Limb (tissue), 2 donors: ENCODE measurements at regions not wholly inside any gene's neighbourhood (a gene's known extent, or its start where the extent isn't known, plus 50 kb on each side); places are given as distances from the start of the nearest gene placed in this dataset.
A peak's percentile ranks its signal among the peaks of the same experiment; 100 is the strongest.
"Not testable (repeated sequence)": the region's sequence is repeated elsewhere in the genome, so short reads cannot be mapped to it uniquely, and the experiment has no call there.

Experiments used
- DNase-seq, 2 donors: peaks; one replicate each; pipeline ENCODE4 v3.0.0-alpha.2; 2016; ENCODE audit errors: extremely low spot score in 2 of 2

DNA sequence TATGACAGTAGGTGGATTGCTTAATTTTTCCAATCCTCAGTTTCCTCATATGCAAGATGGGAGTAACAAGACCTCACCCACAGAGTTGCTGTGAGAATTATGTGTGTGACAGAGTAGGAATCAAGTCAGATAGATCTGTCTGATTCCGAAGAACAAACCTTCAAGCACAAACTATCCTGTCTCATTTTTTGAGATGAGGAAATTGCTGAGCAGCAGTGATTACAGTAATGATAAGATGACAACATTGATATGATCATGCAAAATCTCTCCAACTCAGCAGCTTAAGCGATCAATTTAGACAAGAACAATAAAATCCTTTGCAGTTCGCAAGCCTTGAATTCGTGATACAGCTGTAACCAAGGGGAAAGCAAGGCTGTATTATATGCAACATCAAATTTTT is 474.1 kb downstream of the OMA1 start:
- no peak for DNase-seq

GRCh38 chr1:58067082-58067481 is 479.4 kb downstream of the OMA1 start:
- DNase-seq = no peak

- no peak for DNase-seq
Observed at GRCh38 chr1:58065520-58065919, 481.0 kb downstream of the OMA1 start.

- no peak for DNase-seq
Observed at GRCh38 chr1:58064166-58064565, 482.4 kb downstream of the OMA1 start.

DNA sequence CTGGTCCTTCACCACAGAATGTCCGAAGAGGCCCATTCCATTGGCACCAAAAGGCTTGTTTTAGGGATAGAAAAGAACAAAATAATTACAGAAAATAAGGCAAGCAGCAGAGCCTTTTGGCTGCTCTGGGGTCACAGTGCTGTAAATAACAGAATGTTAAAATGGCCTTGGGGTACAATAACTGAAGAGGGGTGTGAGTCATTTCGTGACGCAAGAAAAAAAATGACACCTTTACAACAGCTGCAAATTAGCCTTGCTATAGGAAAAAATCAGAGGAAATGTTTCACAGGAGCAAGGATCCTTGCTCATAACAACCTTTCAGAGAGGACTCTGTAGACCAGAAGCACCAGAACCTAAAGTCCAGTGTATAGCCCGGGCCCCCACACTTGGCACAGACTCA is 483.4 kb downstream of the OMA1 start:
- no peak for DNase-seq

- DNase-seq = no peak
Observed at GRCh38 chr1:58062635-58063034, 483.9 kb downstream of the OMA1 start.

DNA sequence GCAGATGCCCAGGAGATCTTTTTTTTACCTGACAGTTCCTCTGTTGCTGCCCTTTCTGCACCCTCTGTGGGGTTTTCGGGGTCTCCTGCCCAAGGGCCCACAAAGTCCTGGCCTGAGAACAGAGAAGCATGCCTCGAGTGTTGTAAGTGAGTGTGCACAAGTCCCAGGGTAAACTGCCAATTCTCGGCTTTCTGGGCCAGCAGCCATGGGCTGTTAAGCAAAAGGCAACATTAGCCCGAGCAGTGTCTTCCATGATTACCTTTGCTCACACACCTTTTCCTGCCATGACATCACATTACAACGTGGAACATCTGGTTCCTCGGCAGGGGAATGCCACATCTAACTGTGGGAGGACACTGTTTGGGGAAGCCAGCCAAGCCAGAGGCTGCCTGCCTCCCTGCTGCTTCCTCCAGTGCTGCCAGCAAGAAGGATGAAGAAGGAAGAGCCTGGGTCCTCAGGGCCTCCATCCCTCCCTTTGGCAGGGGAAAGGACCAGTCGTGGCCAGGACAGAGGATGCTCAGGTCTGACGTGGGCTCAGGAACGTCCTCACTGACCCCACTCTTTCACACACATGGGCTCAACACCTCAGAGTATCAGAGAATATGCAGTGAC is 485.9 kb downstream of the OMA1 start:
- no peak for DNase-seq

DNA sequence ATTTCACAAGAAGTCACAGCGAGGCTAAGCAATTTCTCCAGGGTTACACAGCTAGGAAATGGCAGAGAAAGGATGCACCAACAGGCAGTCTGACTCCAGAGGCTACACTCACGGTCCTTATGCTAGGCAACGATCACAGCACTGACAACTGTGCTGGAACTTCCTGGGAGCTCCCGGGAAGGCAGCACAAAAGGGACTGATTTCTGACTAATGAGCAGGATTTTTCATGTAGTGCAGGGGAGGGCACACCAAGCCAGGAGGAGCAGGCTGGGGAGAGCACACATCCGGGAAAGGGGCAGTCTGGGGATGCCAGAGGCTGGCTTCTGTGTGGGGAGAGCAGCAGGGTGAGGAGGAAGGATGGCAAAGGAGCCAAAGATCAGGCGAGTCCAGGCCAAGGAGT is 486.7 kb downstream of the OMA1 start:
- no peak for DNase-seq

DNA sequence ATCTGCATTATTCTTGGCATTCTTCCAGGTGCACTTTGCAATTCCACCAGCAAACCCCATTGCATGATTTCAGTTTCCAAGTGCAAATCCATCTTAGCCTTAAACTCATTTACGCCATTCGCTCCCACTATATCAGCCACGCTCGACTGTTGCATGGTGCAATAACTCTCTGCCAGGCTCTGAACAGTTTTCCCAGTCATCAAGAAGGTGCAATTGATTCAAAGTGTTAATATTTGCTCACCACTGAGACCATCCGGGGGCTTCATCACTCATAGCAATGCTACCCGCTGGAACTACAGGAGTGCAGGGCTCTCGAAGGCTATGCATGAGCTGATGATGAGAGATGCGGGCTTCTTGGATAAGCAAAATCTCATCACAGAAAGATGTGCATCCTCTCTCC is 488.2 kb downstream of the OMA1 start:
- no peak for DNase-seq

DNA sequence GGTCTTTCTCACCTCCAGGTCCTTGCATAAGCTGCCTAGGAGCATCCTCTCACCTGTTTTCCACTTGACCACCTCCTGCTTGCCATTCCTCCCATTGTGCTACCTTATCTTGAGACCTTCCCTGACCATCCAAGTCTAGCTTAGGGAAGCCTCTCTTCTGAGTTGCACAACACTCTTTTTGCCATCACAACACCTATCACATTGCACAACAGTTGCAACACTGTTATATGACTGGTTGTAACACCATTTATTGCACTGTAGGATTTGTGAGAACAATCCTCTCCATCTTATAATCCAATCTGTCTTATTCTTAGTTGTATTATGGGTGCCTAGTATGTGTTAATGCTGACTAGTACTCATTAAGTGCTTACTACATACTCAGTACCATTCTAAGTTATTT is 488.7 kb downstream of the OMA1 start:
- DNase-seq = no peak

DNA sequence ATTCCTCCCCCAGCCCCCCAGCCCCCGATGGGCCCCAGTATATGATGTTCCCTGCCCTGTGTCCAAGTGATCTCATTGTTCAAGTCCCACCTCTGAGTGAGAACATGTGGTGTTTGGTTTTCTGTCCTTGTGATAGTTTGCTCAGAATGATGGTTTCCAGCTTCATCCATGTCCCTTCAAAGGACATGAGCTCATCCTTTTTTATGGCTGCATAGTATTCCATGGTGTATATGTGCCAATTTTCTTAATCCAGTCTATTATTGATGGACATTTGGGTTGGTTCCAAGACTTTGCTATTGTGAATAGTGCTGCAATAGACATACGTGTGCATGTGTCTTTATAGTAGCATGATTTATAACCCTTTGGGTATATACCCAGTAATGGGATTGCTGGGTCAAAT is 495.3 kb downstream of the OMA1 start:
- not testable (repeated sequence) for DNase-seq

DNA sequence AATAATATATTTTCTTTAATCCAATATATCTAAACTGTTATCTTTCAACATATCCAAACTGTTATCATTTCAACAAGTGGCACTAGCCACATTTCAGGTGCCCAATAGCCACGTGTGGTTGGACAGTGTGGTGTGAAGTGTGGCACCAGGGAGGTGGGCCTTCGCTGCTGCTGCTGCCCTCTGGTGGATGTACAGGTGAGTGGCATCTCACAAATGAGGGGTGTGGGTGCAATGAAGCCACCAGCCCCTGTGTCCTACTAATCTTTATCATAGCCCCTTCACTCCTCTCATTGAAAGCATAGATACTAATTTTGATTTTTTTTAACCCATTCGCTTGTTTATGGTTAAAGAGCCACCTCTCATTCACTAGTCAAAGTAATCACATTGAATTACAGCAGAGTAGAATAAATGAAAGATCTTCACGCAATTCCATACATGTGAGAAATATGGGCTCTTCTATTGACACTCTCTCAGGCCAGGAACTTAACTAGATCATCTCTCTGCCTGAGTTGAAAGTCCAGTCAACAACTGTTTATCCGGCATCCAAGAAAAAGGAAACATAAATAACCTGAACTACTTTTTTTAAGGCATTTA is 499.2 kb downstream of the OMA1 start:
- DNase-seq = peak in 1 of 2 donors; percentile 37

DNA sequence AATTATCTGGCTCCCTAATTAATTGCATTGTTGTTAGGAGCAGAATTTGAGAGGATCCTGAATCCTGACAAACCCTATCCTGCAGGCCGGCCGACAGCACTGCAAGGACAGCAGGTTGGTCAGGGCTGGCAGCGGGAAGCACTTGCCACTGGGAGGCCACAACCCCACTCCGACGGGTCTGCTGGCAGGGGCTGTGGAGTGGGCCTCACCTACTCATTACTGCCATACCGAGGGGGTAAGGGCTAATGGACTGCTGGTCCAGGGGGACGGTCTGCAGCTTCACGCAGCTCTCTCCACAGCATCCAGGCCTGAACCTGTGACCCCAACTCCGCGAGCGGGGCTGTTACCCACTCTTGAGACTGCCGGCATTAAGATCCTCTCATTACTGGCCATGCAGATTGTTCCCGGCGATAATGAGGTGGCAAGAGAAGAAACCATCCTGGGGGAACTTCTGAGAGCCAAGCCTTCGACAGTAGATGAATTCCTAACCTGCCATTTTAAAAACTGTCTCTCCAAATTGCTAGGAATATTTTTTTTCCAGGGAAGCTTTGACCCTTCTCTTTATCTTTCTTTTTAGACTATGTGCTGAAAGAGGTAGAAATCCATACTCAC is 501.3 kb downstream of the OMA1 start:
- no peak for DNase-seq

GRCh38 chr1:58041621-58042020 is 504.9 kb downstream of the OMA1 start:
- no peak for DNase-seq

DNA sequence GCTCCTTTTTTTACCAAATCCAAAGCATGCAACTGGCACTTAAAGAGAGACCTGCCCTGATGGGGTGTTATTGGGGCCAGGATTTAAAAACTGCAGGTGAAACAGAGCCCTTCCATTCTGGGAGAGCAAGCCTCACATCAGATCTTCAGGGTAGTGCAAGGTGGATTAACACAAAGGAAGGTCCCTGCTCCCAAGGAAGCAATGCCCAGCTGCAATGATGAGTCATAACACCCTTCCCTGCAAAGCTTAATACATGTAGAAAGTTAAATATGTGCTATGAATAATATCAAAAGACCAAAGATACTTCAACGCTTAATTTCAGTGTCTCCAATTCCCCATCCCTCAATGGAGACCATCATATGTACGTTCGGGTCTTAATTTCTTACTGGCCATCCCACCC is 508.0 kb downstream of the OMA1 start:
- no peak for DNase-seq

DNA sequence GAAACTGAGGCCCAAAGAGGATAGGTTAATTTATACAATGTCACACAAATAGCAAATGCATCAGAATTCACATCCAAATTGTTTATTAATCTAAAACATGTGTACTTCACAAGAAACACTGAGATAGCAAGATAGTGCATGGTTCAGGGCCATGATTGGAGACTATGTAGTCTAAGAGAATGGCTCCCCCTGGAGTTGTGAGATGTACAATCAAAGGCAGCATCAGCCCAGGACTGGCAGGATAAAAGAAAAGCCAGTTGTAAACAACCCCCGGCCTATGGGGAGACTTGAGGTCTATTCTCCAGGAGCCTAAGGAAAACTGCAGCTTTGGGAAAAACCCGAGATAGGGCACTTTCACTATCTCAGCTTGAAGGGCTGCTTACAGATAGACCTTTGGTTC is 511.0 kb downstream of the OMA1 start:
- DNase-seq = no peak

DNA sequence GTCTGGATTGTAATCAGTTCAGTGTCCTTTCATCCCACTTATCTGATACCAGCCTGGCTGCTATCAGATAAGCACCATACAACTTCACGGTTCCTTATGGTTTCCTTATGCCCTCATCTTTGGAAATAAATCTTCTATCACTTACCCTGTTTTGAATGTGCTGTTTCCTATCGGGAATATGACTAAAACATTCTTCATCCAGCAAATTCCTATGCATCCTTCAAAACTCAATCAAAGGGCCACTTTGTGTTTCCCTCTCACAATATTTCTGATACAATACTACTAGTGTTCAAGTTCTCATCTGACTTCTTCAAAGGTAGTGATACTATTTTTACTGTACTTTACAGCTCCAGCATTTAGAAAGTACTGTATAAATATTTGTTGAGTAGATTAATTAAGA is 513.2 kb downstream of the OMA1 start:
- no peak for DNase-seq

DNA sequence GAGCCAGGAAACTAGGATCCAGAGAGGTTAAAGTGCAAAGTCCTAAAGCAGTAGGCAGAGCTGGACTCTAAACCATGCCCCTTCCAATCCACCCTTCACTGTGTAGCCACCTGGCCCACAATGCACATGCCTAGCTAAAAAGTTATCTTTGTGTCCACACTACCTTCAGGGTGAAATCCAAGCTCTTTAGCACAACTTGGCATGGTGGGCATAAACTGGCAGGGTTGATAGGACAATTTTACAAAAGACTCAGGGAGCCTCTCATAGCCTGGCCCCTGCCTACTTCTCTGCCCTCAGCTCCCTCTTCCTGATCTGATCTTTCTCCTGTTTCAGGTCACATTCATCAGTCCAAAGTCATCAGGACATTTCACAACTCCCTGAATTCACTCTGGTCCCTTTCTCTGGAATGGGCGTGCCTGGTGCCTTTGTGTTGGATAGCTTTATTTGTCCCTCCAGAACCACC is 513.9 kb downstream of the OMA1 start:
- no peak for DNase-seq

GRCh38 chr1:58031416-58031815 is 515.1 kb downstream of the OMA1 start:
- no peak for DNase-seq

GRCh38 chr1:58030456-58030855 is 516.1 kb downstream of the OMA1 start:
- no peak for DNase-seq

- no peak for DNase-seq
Observed at GRCh38 chr1:58017641-58018040, 528.9 kb downstream of the OMA1 start.

- no peak for DNase-seq
Observed at GRCh38 chr1:58013237-58013636, 533.3 kb downstream of the OMA1 start.

GRCh38 chr1:58011978-58012377 is 534.5 kb downstream of the OMA1 start:
- DNase-seq = no peak
